ENCODE measurements at regions not wholly inside any gene's neighbourhood (a gene's known extent, or its start where the extent isn't known, plus 50 kb on each side); places are given as distances from the start of the nearest gene placed in this dataset.

- Histone ChIP-seq H3K27ac (ENCODE audit: insufficient read depth, low read length) (no peak overlapping the region), H3K9me1 (ENCODE audit: insufficient read depth, low read length) (no peaks in the 10 kb centered on the region), H2BK5ac (ENCODE audit: low read depth, low read length, poor library complexity, severe bottlenecking) (no peak overlapping the region), H2AK5ac (ENCODE audit: low read depth, low read length) (no peak overlapping the region), H2BK15ac (ENCODE audit: low read depth, low read length) (no peak overlapping the region), H3K4me1 (ENCODE audit: control insufficient read depth, insufficient read depth, low read length) (no peaks in the 10 kb centered on the region), H3K18ac (ENCODE audit: low read depth, low read length) (no peak overlapping the region), H3K14ac (replicated peaks; ENCODE audit: low read depth, low read length) (no peak overlapping the region), H4K91ac (ENCODE audit: insufficient read depth, low read depth, low read length) (no peak overlapping the region), H3K9ac (ENCODE audit: low read depth, low read length) (no peak overlapping the region), H4K20me1 (ENCODE audit: insufficient read depth, low read length) (no peaks in the 10 kb centered on the region), H3K36me3 (ENCODE audit: control insufficient read depth, insufficient read depth, low read length) (no peaks in the 10 kb centered on the region), H3K56ac (ENCODE audit: extremely low read depth, insufficient read depth, low read length) (no peak overlapping the region), H2AK9ac (replicated peaks; ENCODE audit: low read depth, low read length, poor library complexity) (no peak overlapping the region), H3K27me3 (ENCODE audit: control insufficient read depth, insufficient read depth, low read length) (peaks cover 29% of the 10 kb centered on the region), H3K23ac (ENCODE audit: low read depth, low read length) (no peak overlapping the region), H3K4ac (ENCODE audit: low read depth, low read length) (no peak overlapping the region), H3K9me3 (ENCODE audit: control insufficient read depth, insufficient read depth, low read length) (peaks cover 4% of the 10 kb centered on the region; the same call in 1 of the 2 replicates), H4K8ac (ENCODE audit: low read depth in 2 of 2, low read length in 2 of 2) (no peak overlapping the region), H3K4me3 (ENCODE audit: insufficient read depth, low read depth, low read length) (no peak overlapping the region), H4K5ac (ENCODE audit: low read depth, low read length) (no peak overlapping the region), H2BK20ac (ENCODE audit: low read depth, low read length) (no peak overlapping the region), H3K4me2 (ENCODE audit: low read depth, low read length) (no peak overlapping the region), H2BK120ac (ENCODE audit: low read depth, low read length) (no peak overlapping the region), H3K79me1 (ENCODE audit: low read depth in 1 of 2, low read length in 2 of 2) (no peaks in the 10 kb centered on the region), H2AFZ (replicated peaks; ENCODE audit: low read length, poor library complexity) (no peak overlapping the region)
- ATAC-seq (ENCODE audit: low read depth) (no peak), DNase-seq (no peak)
- WGBS, 2 experiments (ENCODE audit: extremely low coverage in 2 of 2, insufficient read length in 1 of 2), result 65% methylated on average over 6 of the region's 8 CpGs; no CpG with 5 or more reads in 1 of the 2 experiments
- TF ChIP-seq MAZ (IDR thresholded peaks at IDR 0.05; ENCODE audit: borderline replicate concordance, low read depth, low read length) (no peak), MAFK (IDR thresholded peaks at IDR 0.05; ENCODE audit: low read depth, low read length) (no peak), ELK1 (IDR thresholded peaks at IDR 0.05; ENCODE audit: borderline replicate concordance, low read depth, low read length) (no peak), SMC3 (IDR thresholded peaks at IDR 0.05; ENCODE audit: low read depth, low read length) (no peak), FOS (IDR thresholded peaks at IDR 0.05; ENCODE audit: low read depth, low read length) (no peak), RCOR1 (IDR thresholded peaks at IDR 0.05; ENCODE audit: insufficient replicate concordance, low read length) (no peak)
- in situ Hi-C loops (cut with MboI; ENCODE audit: low sequenced_read_pairs), result no loop called here
- ChIA-PET CTCF (interaction anchor here (1.1 kb wide), 1 partner anchor 49 kb away, joined by 3 read pairs; no protein-coding TSS in a partner anchor), POLR2A (ENCODE audit: unreplicated experiment) (no interaction called here)
- intact Hi-C loops (cut with micrococcal nuclease), result no loop called here
- no TSS peak for BruUV-seq (replicated peaks)
- dilution Hi-C loops (cut with HindIII; ENCODE audit: low sequenced_read_pairs, unreplicated experiment), result no loop called here
Observed at GRCh38 chr7:36070230-36070629, 82.8 kb upstream of the EEPD1 start.
